Panc1 (cell line): ENCODE measurements at regions not wholly inside any gene's neighbourhood (a gene's known extent, or its start where the extent isn't known, plus 50 kb on each side); places are given as distances from the start of the nearest gene placed in this dataset.

Experiments
- POLR2AphosphoS5 ChIP-seq: IDR thresholded peaks from 2 replicates; pipeline ENCODE4 v1.6.1; 2012; ENCODE audit warnings: mild to moderate bottlenecking, low read depth, low read length, moderate library complexity
- SIN3A ChIP-seq: IDR thresholded peaks from 2 replicates; pipeline ENCODE4 v1.6.1; 2012; ENCODE audit warnings: low read depth, mild to moderate bottlenecking, low read length, moderate library complexity, borderline replicate concordance; ENCODE audit not compliant: insufficient read depth
- TCF7L2 ChIP-seq: IDR thresholded peaks from 2 replicates; pipeline ENCODE4 v1.6.1; 2011; ENCODE audit warnings: mild to moderate bottlenecking, low read depth, low read length, inconsistent platforms
- TF ChIP-seq, protein P1 (sequence below): fragments of 450-650 bp; IDR thresholded peaks from 2 replicates; pipeline ENCODE4 v1.5.1; 2017; ENCODE audit warnings: mild to moderate bottlenecking
- TF ChIP-seq, protein P2 (sequence below), 2 experiments: IDR thresholded peaks; 2 replicates each; pipeline ENCODE4 v1.6.1; 2011 to 2012; ENCODE audit warnings: low read depth in 2 of 2, control low read depth in 1 of 2, low read length in 1 of 2, mild to moderate bottlenecking in 1 of 2, moderate library complexity in 1 of 2; ENCODE audit not compliant: insufficient read depth in 1 of 2

DNA sequence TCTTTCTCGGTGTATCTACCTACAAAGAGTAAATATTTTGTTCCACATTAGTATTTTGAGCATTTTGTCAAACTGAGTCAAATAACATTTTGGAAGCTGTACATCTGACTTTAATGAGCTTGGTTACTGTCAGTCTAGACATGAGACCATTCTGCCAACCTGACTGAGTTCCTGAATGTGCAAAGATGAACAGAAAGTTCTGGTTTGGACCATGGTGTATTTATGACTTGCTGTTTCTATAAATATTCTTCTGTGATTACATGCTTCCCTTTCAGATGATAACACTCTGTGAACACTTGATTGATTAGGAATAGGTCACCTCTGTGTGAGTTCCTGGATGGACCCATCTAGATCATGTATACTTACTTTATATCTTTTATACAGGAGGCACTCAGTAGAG, 827.8 kb downstream of the VRK1 start:
- TF ChIP-seq, protein P1, sequence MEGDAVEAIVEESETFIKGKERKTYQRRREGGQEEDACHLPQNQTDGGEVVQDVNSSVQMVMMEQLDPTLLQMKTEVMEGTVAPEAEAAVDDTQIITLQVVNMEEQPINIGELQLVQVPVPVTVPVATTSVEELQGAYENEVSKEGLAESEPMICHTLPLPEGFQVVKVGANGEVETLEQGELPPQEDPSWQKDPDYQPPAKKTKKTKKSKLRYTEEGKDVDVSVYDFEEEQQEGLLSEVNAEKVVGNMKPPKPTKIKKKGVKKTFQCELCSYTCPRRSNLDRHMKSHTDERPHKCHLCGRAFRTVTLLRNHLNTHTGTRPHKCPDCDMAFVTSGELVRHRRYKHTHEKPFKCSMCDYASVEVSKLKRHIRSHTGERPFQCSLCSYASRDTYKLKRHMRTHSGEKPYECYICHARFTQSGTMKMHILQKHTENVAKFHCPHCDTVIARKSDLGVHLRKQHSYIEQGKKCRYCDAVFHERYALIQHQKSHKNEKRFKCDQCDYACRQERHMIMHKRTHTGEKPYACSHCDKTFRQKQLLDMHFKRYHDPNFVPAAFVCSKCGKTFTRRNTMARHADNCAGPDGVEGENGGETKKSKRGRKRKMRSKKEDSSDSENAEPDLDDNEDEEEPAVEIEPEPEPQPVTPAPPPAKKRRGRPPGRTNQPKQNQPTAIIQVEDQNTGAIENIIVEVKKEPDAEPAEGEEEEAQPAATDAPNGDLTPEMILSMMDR = no peak
- TF ChIP-seq TCF7L2 (no peak), POLR2AphosphoS5 (no peak), SIN3A (no peak)
- TF ChIP-seq, protein P2, sequence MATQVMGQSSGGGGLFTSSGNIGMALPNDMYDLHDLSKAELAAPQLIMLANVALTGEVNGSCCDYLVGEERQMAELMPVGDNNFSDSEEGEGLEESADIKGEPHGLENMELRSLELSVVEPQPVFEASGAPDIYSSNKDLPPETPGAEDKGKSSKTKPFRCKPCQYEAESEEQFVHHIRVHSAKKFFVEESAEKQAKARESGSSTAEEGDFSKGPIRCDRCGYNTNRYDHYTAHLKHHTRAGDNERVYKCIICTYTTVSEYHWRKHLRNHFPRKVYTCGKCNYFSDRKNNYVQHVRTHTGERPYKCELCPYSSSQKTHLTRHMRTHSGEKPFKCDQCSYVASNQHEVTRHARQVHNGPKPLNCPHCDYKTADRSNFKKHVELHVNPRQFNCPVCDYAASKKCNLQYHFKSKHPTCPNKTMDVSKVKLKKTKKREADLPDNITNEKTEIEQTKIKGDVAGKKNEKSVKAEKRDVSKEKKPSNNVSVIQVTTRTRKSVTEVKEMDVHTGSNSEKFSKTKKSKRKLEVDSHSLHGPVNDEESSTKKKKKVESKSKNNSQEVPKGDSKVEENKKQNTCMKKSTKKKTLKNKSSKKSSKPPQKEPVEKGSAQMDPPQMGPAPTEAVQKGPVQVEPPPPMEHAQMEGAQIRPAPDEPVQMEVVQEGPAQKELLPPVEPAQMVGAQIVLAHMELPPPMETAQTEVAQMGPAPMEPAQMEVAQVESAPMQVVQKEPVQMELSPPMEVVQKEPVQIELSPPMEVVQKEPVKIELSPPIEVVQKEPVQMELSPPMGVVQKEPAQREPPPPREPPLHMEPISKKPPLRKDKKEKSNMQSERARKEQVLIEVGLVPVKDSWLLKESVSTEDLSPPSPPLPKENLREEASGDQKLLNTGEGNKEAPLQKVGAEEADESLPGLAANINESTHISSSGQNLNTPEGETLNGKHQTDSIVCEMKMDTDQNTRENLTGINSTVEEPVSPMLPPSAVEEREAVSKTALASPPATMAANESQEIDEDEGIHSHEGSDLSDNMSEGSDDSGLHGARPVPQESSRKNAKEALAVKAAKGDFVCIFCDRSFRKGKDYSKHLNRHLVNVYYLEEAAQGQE (IDR thresholded peaks at IDR 0.05; ENCODE audit: insufficient read depth in 1 of 2, low read depth in 2 of 2, low read length in 1 of 2) = no peak
